HG03159 (cell line): ENCODE measurements at regions not wholly inside any gene's neighbourhood (a gene's known extent, or its start where the extent isn't known, plus 50 kb on each side); places are given as distances from the start of the nearest gene placed in this dataset.
"Not testable (repeated sequence)": the region's sequence is repeated elsewhere in the genome, so short reads cannot be mapped to it uniquely, and the experiment has no call there.

ENCODE experiments used
- ATAC-seq: cut with Tn5 transposase; IDR thresholded peaks from one replicate; pipeline ENCODE4 v1.9.1; 2021; ENCODE audit warnings: mild to moderate bottlenecking, moderate library complexity; ENCODE audit not compliant: unreplicated experiment

DNA sequence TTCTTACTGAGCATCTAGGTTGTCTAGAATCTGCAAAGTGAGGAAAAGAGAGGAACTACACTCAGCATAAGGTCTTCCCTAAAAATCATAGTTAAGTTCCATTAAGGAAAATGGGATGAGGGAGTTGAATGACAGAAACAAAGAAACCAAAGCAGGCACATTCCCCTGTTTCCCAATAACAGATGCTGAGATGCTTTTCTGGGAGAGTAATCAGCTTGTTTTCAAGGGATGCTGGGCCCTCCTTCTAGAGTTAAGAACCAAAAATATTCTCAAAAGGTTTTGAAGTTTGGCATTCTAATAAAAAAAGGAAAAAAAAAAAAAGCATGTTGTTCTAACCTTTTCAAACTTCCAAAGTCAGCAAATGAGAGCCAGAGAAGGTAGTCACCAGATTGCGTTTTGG is 105.2 kb upstream of the ZNF648 start:
- no peak for ATAC-seq

DNA sequence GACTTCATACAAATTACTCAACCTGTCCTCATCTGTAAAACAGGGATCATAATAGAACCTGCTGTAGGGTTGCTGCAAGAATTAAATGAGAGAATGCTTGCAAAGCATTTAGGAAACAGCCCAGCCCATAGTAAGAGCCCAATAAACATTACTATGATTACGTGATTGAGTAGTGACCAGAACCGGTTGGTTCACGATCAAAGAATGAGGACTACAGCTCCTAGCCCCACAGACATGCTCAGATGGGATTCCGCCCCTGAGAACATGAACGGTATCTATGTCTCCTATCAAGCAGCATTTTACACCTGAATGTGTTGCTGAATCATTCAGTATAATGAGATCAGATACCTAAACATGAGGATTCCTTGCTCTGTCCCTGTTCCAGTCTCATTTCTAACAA is 104.8 kb upstream of the ZNF648 start:
- no peak for ATAC-seq

DNA sequence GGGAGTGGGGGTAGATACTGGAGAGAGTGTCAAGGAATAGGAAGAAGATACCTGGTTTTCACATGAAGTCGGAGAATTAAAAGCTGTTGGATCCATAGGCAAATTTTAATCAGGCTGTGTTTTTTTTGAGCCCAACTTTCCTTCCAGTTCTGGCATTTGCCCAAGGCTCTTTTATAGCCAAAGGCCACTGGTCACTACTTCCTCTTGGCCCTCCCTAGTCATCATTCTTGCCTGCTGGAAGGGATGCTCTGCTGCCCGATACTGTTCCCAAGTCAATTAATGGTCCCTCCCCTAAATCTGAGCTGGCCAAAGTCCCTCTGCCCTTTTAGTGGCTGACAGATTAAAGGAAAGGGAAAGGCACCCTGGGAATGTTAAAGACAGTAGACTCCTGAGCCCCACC is 102.8 kb upstream of the ZNF648 start:
- ATAC-seq = no peak

DNA sequence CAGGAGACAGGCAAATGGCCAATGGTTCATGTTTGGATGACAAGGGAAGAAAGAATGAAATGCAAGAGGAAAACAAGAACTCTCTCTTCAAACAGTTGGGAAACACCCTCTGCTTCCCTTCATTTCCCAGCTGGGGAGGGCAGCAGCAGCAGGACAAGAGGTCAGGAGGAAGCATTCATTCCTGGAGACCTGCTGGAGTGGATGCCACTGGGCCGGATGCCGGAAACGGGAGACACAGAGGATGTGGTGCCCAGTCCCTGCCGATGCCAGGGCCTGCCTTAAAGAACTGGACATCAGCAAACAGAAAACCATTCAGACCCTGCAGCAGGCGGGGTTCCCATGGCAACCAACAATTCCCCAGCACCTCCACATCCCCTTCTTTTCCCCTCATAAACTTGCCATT is 102.3 kb upstream of the ZNF648 start:
- ATAC-seq = no peak

DNA sequence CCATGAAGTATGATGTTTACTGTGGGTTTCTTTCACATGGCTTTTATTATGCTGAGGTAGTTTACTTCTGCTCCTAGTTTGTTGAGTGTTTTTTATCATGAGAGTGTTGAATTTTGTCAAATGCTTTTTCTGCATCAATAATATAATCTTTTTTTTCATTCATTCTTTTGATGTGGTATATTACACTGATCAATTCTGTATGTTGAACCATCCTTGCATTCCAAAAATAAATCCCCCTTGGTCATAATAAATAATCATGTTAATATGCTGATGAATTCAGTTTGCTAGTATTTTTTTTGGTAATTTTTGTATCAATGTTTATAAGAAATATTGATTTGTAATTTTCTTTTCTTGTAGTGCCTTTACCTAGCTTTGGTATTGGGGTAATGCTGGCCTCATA is 97.9 kb upstream of the ZNF648 start:
- no peak for ATAC-seq

DNA sequence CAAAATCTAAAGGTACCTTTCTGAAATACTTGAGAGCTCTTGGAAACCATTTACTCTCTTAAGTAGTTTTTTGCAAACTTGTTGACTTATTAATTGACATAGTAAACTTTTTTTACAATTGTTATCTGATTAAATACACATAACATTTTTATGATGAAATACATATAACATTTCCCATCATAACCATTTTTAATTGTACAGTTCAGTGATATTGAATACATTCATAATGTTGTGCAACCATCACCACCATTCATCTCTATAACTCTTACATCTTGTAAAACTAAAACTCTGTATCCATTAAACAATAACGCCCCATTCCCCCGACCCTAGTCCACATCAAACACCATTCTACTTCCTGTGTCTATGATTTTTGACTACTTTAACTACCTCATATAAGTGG is 95.7 kb upstream of the ZNF648 start:
- no peak for ATAC-seq

DNA sequence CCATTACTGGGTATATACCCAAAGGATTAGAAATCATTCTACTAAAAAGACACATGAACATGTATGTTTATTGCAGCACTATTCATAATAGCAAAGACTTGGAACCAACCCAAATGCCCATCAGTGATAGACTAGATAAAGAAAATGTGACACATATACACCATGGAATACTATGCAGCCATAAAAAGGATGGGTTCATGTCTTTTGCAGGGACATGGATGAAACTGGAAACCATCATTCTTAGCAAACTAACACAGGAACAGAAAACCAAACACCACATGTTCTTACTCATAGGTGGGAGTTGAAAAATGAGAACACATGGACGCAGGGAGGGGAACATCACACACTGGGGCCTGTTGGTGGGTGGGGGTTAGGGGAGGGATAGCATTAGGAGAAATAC is 92.9 kb upstream of the ZNF648 start:
- ATAC-seq = not testable (repeated sequence)

DNA sequence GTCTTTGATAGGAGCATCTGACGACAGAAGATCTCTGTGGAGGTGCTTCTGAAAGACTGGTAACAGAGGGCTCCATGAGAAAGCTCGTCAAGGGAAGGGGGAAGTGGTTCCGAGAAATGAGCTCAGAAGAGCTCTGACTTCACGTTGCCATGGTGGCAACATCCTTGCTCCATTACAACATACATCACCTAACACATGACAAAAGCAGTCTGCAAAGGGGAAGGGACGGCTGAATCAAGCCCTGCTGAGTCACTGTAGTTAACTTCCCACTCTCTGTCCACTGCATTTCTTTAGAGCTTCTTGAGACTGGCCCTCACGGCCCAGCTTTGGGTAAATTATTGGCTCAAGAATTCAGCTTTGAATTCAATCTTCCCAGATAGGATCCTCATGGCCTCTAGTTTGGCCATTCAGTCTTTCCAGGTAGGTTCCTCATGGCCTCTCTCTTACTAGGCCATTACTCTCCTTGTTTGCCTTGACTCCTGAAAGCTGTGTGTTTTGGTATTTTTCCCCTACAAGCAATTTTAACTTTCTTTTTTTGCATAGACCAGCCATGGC is 88.0 kb upstream of the ZNF648 start:
- no peak for ATAC-seq

DNA sequence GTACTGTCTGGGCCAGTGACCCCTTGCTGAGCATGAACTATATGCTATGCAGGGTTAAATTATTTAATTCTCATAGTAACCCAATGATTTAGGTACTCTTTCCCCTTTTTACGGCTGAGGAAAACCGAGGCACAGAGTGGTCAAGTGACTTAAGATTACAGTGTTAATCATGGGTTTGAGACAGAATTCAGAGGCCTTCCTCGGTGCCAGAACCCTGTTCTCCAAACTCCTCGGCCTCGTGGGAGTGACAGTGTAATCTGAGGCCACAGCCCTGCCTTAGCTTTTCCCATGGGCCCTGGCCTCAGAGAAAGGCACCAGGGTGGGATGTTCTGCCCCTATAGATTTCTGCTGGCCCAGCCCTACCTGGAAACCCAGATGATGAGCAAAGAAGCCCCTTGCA is 86.4 kb upstream of the ZNF648 start:
- ATAC-seq = no peak

DNA sequence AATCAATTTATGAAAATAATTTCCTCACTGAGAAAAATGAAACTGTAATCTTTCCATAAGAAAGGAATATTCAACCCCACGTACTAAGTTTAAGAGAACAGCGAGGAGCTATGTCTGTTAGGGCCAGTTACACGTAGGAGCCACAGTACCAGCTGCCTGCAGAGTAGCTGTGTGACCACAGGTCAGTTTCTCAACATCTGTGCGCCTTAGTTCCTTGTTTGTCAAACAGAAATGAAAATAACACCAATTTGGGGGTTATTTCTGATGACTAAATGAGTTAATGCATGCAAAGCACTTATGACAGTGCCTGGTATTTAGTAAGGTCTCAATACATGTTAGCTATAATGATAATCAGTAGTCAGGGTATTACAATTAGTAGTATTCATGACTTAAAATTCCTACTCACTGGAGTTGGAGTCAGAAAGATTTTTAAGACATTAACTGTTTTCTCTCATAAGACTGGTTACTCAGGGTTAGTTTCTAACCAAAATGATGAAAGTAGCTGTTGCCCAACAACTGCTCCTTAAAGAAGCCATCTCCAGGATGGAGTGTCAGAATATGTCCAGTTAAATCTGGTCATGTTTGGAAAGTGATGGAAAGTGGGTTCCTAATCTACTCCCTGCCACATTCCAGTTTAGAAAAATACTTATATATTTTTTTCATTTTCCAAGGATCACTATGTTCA is 85.8 kb upstream of the ZNF648 start:
- ATAC-seq = peak; percentile 90

DNA sequence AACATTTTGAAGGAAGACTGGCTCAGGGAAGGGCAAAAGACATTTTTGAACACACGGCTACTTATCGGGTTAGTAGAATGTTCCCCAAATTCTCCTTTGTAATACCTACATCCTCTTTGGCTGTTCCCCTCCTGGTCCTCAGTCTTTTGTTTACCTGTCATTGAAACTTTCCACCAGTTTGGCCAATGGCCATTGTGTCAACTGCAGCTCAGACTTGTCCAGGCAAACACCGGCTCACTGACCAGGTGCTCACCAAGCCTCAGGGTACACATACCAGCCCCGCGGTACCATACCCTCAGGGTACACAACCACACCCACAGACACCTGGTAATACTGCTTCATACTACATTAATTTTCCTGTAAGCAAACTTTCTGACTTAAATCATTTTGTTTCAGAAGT is 84.8 kb upstream of the ZNF648 start:
- no peak for ATAC-seq

DNA sequence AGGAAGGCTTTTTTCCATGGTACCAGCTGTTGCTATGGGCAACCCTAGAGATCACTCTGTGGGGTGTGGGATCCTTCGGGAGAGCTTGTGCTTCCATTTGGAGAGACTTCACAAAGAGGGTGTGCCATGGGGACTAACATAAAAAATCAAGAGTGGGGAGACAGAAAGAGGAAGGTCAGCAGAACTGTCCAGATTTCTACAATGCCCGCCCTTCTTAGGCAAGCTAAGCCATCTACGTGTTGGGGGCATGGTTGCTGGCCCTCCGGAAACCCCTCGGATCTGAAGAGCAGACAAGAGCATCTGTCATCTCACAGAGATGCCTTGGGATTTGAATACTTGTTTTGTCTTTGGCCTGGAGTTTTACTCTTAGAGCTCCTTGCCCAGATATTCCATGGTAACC is 83.9 kb upstream of the ZNF648 start:
- ATAC-seq = no peak

DNA sequence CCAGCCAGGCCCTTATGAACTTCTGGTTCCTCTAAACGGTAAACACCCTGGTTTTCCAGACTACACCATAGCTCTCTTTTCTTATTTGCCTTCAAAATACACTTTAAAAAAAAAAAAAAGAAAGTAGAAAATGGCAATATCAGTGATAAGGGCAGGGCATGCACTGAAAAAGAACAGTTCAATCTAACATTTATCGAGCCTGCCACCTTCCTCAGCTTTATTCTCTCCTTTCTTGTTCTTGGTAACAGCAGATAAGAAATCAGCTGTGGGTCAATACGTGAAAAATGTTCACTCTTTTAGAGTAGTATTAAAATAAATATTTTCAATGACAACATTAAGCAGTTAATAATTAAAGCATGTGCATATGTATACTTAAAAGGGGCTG is 83.1 kb upstream of the ZNF648 start:
- no peak for ATAC-seq

DNA sequence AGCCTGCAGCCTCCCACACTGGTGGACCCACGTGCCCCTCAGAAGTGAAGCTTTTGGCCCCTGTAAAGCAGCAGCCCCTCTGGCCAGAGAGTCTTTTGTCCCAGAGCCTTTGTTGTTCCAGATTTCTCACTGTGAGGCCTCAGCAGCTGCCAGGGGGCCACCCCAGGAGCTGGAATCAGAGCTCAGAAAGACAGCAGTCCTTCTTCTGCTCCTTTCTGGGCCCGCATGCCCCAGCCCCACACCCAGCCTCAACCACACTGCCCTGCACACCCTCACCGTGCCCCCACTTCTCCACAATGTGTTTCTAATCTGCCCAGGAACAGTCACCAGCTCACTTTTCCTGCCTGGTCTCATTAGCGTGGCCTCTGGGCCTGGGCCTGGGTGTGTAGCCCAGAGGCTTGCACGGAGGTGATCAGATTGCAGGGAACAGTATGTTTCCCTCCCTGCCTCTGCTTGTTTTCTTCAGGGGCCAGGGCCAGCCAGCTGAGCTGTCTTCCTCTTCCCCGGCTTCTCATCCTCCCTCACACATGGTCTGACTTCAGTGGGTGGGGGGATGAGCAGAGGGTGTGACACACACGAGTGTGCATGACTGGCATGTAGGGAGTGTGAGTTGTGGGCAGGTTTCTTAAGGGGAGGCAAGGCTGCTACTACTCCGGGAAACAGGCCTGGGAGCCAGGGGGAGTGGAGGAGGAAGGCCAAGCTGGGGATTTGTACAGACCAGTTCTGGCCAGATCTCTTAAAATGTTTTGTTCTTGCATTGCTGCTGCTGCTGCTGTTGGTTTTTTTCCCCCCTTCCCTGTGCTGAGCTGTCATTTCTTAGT is 82.5 kb upstream of the ZNF648 start:
- no peak for ATAC-seq

DNA sequence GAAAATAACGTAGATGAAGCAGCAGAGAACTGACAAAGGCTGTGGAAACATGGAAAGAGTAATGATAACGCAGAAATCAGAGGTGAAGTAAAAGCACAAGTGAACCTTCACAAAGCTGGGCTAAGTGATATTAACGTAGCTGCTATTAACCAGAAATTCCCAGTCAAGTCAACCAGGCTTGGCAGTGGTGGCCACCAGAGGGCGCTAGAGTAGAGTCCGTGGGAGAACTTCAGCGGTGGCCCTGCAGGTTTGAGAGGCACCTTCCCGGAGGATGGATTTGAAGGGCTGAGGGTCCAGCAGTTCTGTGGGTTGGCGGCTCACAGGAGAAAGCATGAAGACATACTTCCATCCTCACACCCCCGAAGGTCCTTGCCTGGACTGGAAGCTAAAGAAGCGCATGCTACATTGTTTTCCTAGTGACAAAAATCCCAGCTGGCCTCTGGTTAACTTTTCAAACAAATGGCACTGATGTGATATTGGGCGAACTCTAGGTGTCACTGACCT is 81.7 kb upstream of the ZNF648 start:
- ATAC-seq = no peak

DNA sequence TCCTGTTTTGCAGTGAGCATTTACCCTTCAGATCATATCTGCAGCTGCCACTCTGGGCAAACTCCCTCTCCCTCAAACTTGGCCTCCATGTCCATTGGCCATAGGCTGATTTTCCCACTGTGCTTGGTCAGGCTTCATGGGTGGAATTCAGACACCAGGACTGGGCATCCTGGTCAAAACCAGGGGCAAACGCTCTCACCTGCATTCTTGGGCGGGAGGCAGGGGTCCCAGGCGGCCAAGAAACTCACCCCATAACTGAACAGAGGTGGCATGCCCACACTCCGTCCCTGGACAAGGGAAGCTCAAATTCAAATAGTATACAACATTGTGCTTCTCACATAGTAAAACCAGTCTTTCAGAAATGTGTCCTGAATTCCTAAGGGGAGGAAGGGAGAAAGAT is 81.1 kb upstream of the ZNF648 start:
- ATAC-seq = no peak

DNA sequence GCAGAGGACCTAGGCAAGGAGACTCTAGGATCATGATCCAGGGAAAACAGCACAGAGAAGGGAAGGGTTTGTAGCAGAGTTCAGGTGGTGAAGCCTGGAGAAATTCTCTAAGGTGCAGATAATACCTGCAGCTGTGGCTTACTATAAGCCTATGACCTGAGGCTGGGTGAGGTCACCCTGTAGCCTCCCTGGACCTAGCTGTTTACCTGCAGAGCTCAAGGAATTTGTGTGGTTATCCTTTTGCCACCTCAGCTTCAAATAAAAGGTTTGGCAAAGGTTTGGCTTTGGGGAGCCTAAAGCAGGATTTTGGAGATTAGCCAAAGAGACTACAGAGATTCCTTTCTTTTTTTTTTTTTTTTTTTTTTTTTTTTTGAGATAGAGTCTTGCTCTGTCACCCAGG is 79.5 kb upstream of the ZNF648 start:
- ATAC-seq = no peak

DNA sequence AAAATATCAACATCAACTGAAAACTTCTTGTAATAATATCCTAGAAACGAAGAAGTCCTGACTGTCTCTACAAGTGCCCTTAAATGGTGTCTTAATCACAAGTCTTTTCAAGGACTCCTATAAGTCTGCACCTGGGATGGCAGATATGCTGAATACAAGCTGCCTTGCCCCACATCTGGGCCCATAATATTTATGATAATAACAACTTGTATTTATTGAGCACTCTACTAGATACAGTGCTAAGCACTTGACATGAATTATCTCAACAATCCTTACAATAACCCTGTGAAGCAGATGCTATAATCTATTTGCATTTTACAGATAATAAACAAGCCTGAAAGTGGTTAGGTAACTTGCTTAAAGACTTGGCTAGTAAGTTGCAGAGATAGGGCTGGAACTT is 78.0 kb upstream of the ZNF648 start:
- ATAC-seq = no peak

DNA sequence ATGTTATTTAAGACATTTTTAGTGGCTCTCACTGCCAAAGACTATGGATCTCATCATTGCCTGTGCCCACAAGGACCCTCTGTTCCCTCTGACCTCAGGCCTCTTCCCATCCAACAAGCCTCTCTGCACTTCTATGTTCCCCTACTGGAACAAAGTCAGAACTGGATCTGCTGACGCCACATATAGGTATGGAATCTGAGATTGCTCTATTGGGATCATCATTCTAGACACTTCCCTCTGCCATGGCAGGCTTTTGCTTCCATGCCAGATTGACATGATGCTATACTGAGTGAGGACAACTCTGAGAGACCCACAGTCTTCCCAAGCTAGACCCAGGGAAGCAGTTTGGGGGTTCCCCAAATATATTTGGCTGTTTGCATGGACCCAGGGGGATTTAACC is 76.0 kb upstream of the ZNF648 start:
- no peak for ATAC-seq

DNA sequence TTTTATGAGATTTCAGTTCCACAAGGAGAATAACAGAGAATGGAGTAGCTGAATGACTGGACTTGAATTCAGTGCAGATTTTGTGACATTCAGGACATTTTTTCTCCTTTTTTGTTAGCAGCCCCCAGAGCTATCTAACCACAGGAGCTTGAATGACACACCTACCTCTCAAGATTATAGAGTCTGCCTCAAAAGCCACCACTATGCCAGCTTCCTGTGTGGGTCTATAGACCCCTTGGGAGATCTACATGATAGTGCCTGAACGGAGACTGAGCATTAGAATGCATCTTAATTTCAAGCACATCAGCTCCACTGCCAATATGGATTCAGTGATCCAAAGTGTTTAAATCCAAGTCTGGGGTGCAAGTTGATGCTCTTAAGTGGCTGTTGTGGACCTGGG is 74.4 kb upstream of the ZNF648 start:
- no peak for ATAC-seq

DNA sequence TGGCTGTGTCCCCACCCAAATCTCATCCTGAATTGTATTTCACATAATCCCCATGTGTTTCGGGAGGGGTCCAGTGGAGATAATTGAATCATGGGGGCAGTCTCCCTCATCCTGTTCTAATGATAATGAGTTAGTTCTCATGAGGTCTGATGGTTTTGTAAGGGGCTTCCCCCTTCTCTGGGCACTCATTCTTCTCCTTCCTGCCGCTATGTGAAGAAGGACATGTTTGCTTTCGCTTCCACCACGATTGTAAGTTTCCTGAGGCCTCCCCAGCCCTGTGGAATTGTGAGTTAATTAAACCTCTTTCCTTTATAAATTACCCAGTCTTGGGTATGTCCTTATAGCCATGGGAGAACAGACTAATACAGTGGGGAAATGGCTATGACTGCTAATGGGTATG is 72.7 kb upstream of the ZNF648 start:
- no peak for ATAC-seq

DNA sequence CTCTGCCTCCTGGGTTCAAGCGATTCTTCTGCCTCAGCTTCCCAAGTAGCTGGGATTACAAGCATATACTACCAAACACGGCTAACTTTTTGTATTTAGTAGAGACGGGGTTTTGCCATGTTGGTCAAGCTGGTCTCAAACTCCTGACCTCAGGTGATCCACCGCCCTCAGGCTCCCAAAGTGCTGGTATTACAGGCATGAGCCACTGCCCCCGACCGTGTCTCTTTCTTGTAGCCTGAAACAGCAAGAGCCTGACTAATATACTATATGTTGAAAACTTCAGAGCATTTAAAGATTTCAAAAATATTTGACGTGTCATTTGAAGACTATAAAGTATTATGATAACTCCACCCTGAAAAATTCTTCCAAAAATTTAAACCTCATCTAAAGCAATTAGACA is 71.7 kb upstream of the ZNF648 start:
- no peak for ATAC-seq
